NCI-H69 (cell line): ENCODE measurements at regions not wholly inside any gene's neighbourhood (a gene's known extent, or its start where the extent isn't known, plus 50 kb on each side); places are given as distances from the start of the nearest gene placed in this dataset.
"Not testable (repeated sequence)": the region's sequence is repeated elsewhere in the genome, so short reads cannot be mapped to it uniquely, and the experiment has no call there.

Experiments used
- DNase-seq: peaks from one replicate; lab custom pipeline; 2025; lab: John Stamatoyannopoulos, UW

- no peak for DNase-seq
Observed at GRCh38 chr11:41713030-41713429, 253.6 kb upstream of the LRRC4C start.

DNA sequence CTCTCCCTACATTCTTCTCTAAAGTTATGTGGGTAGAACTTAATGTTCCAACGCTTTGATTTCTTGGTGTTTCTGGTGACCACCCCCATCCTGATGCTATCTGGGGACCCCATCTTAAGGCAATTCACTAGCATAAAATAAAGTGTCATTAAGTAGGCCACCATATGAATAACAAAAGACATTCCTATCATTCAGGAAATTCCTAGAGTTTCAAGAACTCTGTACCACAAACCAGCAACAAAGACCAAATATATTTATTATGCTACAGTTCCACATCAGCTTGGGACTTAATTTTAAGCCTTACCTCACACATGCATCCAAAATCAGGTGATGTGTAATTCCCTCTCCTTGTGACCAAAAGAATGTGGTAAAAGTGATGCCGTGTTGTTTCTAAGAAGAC lies 254.6 kb upstream of the LRRC4C start:
- no peak for DNase-seq

DNA sequence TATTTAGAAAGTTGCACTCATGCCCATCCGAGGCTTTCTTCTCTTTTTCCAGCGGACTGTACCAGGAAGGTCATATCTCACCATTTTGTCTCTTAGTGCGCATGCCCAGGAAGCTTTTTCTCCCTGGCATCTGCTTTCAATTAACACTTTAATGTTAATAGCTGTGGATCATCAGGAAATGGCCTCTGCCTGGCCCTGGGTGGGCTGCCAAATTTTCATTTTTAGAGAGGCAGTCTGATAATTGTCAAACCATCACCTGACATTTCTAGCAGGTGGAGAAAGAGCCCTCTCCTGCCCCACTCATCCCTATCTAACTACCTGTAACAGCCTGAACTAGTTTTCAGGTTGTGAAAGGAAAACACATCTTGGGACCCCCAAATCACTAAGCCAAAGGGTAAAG lies 257.4 kb upstream of the LRRC4C start:
- DNase-seq: no peak

GRCh38 chr11:41720761-41721160 lies 261.3 kb upstream of the LRRC4C start:
- DNase-seq: no peak

DNA sequence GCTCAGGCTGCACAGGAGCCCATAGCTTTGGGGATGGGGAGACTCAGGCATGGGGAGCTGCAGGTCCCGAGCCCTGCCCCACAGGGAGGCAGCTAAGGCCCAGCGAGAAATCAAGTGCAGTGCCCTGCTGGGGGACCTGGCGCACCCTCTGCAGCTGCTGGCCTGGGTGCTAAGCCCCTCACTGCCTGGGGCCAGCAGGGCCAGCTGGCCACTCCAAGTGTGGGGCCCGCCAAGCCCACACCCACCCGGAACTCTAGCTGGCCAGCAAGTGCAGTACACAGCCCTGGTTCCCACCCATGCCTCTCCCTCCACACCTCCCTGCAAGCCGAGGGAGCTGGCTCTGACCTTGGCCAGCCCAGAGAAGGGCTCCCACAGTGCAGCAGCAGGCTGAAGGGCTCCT lies 268.7 kb upstream of the LRRC4C start:
- not testable (repeated sequence) for DNase-seq

- no peak for DNase-seq
Observed at GRCh38 chr11:41775296-41775695, 315.8 kb upstream of the LRRC4C start.

GRCh38 chr11:41779401-41779960 lies 320.0 kb upstream of the LRRC4C start:
- DNase-seq: no peak

- DNase-seq: no peak
Observed at GRCh38 chr11:41781441-41781840, 322.0 kb upstream of the LRRC4C start.

DNA sequence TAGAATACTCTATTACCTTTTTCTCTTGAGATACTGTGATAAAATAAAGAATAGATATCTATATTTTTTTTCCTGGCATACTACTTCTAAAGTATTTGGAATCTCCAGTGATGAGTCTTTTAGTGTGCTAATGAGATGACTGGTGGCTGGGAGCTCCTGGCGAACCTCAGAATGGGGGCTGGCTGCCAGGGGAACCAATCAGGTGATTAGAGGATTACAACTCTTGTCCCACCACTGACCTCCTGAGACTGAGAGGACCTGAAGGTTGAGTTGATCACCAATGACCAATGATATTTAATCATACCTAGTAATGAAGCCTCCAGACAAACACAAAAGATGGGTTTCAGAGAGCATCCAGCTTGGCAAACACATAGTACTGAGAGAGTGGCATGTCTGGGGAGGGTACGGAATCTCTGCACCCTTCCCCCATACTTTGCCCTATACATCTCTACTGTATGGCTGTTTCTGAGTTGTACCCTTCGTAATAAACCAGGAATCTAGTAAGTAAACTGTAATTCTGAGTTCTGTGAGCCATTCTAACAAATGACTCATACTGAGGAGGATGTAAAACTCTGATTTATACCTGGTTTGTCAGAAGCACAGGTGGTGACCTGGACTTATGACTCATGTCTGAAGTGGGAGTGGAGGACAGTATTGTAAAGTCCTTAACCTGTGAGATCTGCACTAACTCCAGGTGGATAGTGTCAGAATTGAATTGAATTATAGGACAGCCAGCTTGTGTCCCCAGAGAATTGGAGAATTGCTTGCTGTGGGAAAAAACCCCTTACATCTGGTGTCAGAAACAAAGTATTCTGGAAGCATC lies 325.3 kb upstream of the LRRC4C start:
- peak; percentile 26 for DNase-seq

- DNase-seq: no peak
Observed at GRCh38 chr11:41786087-41786486, 326.6 kb upstream of the LRRC4C start.

DNA sequence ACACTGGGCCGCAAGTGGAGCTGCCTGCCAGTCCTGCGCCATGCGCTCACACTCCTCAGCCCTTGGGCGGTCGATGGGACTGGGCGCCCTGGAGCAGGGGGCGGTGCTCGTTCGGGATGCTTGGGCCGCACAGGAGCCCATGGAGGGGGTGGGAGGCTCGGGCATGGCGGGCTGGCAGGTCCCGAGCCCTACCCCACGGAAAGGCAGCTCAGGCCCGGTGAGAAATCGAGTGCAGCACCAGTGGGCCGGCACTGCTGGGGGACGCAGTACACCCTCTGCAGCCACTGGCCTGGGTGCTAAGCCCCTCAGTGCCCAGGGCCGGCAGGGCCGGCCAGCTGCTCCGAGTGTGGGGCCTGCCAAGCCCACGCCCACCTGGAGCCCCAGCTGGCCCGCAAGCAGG lies 328.7 kb upstream of the LRRC4C start:
- DNase-seq: no peak

DNA sequence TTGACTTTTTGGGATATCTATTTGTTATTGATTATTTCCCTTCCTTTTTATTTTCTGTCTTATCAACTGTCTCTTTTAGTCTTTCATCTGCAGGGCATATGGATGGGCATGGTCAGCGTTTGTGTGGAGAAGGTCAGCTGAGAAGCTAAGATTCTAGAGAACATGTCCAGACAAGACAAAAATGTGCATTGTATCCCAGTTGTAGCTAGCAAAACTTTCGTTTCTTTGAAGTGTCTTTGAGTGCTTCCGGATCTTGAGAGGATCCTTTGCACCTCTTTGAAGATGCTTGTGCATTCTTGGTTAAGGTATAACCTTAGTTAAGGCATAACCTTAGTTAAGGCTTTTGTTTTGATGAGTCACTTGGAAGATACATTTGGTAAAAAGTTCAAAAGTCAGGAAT lies 329.9 kb upstream of the LRRC4C start:
- no peak for DNase-seq

DNA sequence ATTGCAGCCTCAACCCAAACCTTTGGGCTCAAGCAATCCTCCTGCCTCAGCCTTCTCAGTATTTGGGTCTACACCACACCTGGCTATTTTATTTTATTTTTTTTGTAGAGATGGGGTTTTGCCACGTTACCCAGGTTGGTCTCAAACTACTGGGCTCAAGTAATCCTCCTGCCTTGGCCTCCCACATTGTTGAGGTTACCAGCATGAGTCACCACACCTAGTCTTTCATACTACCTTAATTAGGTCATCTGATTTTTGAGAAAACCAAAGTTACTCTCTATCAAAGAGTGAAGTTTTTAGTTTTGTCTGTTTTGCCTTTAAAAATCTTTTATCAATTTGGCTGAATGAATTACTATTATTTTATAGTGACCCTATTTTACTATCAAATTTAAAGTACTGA lies 335.6 kb upstream of the LRRC4C start:
- DNase-seq: no peak

DNA sequence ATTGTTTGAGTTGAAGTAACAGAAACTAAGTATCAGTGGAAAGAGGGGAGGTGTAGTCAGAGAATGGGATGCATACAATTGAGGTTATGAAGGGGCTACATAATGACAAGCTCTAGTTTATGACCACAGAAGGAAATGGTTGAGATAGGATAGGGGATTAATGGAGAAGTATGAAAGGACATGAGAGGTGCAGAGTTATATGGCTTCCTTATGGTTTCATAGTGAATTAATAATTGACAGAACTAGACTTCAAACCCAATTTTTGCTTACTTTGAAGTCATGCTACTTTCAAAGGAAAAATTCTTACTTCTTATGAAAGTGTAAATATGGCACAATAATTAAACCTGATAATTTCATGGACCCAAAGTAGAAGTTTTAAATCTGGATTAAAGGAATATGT lies 340.3 kb upstream of the LRRC4C start:
- DNase-seq: no peak

DNA sequence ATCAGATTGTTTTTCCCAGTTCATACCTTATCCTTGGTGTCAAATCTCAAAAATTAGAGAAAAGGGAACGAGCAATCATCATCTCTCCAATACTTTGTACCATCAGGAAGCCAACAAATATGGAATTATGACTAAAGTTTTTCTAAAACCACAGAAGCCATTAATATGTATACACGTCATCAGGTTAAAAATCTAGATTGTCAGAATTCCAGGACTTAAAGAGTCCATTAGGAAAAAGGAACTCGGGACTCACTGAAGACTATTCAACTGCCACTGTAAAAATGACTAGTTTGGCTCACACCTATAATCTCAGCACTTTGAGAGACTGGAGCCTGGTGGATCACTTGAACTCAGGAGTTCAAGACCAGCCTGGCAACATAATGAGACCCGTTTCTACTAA lies 344.4 kb upstream of the LRRC4C start:
- no peak for DNase-seq

DNA sequence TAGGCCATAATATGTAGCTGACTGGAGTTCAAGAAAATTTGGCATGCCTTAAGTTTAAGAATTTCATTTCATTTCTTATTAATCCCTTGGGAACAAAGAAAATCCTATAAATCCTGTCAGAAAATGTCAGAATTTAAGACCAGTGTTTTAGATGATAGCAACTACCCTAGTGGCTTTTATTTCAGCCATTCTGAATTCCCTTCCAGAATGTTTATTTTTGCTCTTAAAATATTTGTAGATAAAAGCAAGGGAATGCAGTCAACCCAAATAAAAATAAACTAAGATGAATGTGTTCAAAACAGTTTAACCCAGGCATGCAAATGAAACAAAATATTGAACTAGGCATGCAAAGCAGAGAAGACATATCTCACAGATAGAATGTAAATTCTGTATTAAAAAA lies 356.9 kb upstream of the LRRC4C start:
- no peak for DNase-seq

- not testable (repeated sequence) for DNase-seq
Observed at GRCh38 chr11:41824287-41824686, 364.8 kb upstream of the LRRC4C start.

GRCh38 chr11:41826085-41826484 lies 366.6 kb upstream of the LRRC4C start:
- DNase-seq: no peak

GRCh38 chr11:41836431-41836830 lies 377.0 kb upstream of the LRRC4C start:
- no peak for DNase-seq

DNA sequence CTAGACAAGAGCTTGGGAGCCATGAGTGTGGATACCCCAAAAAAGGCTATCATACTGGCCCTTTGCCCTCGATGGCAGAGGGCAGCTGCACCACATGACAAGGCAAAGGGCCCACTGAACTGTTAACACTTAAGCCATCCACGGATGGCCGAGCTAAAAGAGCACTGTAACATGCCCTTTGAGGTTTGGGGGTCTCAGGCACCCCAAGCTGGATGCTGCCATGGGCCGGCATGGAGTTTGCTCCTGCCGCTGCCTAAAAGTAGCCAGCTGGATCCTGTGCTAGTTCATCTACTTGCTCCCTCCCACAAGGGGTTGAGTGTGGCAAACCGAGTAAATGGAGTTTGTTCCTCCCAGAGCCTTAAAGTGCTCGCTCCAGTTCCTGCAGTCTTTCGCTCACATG lies 383.2 kb upstream of the LRRC4C start:
- no peak for DNase-seq

GRCh38 chr11:41845066-41845465 lies 385.6 kb upstream of the LRRC4C start:
- no peak for DNase-seq

GRCh38 chr11:41848349-41848748 lies 388.9 kb upstream of the LRRC4C start:
- DNase-seq: no peak

- no peak for DNase-seq
Observed at GRCh38 chr11:41849250-41849649, 389.8 kb upstream of the LRRC4C start.

- DNase-seq: no peak
Observed at GRCh38 chr11:41851743-41852142, 392.3 kb upstream of the LRRC4C start.
